ENCODE measurements at regions not wholly inside any gene's neighbourhood (a gene's known extent, or its start where the extent isn't known, plus 50 kb on each side); places are given as distances from the start of the nearest gene placed in this dataset. TPM values are rescaled to one million over a fixed set of nuclear protein-coding genes. Genes with fewer than 3 reads are reported as not detected.

- no peak for DNase-seq
- H3K4me2 ChIP-seq (ENCODE audit: low read depth, low read length, poor library complexity, severe bottlenecking), result no peak overlapping the region
- H3K79me2 ChIP-seq (ENCODE audit: low read length), result no peaks in the 10 kb centered on the region
- H3K9ac ChIP-seq (ENCODE audit: low read length), result no peak overlapping the region
- no peaks in the 10 kb centered on the region; the same call in 1 of the 2 replicates for H3K9me2 ChIP-seq (replicated peaks; ENCODE audit: insufficient read depth, low read length)
- no peak overlapping the region for H3K27ac ChIP-seq (ENCODE audit: low read length)
- no peak overlapping the region for H3K4me3 ChIP-seq (ENCODE audit: low read length)
- H3K27me3 ChIP-seq (ENCODE audit: low read length), result no peaks in the 10 kb centered on the region
- no peaks in the 10 kb centered on the region for H4K20me1 ChIP-seq (ENCODE audit: insufficient read depth, low read depth, low read length)
- no peak overlapping the region for H2AFZ ChIP-seq (ENCODE audit: low read length)
- no peaks in the 10 kb centered on the region for H3K4me1 ChIP-seq (ENCODE audit: low read length)
- H3K9me3 ChIP-seq (ENCODE audit: low read length), result no peaks in the 10 kb centered on the region
- no peaks in the 10 kb centered on the region for H3K36me3 ChIP-seq (ENCODE audit: insufficient read depth, low read length)
Observed at GRCh38 chr3:30550246-30550645, 56.2 kb upstream of the TGFBR2 start.

- Histone ChIP-seq H3K27ac (ENCODE audit: low read length) (no peak overlapping the region), H3K4me3 (ENCODE audit: low read length) (no peak overlapping the region), H3K9ac (ENCODE audit: low read length) (no peak overlapping the region), H3K4me1 (ENCODE audit: low read length) (no peaks in the 10 kb centered on the region), H2AFZ (ENCODE audit: low read length) (no peak overlapping the region), H3K9me2 (replicated peaks; ENCODE audit: insufficient read depth, low read length) (no peaks in the 10 kb centered on the region; the same call in 1 of the 2 replicates), H3K9me3 (ENCODE audit: low read length) (no peaks in the 10 kb centered on the region), H3K79me2 (ENCODE audit: low read length) (no peaks in the 10 kb centered on the region), H3K27me3 (ENCODE audit: low read length) (no peaks in the 10 kb centered on the region), H3K4me2 (ENCODE audit: low read depth, low read length, poor library complexity, severe bottlenecking) (no peak overlapping the region), H4K20me1 (ENCODE audit: insufficient read depth, low read depth, low read length) (no peaks in the 10 kb centered on the region), H3K36me3 (ENCODE audit: insufficient read depth, low read length) (no peaks in the 10 kb centered on the region)
- no peak for DNase-seq
Observed at GRCh38 chr3:30551266-30551665, 55.1 kb upstream of the TGFBR2 start.

GRCh38 chr3:30551927-30552326, 54.5 kb upstream of the TGFBR2 start:
- H2AFZ ChIP-seq (ENCODE audit: low read length), result no peak overlapping the region
- no peaks in the 10 kb centered on the region for H3K79me2 ChIP-seq (ENCODE audit: low read length)
- no peak overlapping the region for H3K4me3 ChIP-seq (ENCODE audit: low read length)
- no peaks in the 10 kb centered on the region for H3K27me3 ChIP-seq (ENCODE audit: low read length)
- no peaks in the 10 kb centered on the region for H3K4me1 ChIP-seq (ENCODE audit: low read length)
- no peak overlapping the region for H3K27ac ChIP-seq (ENCODE audit: low read length)
- DNase-seq, result no peak
- H3K4me2 ChIP-seq (ENCODE audit: low read depth, low read length, poor library complexity, severe bottlenecking), result no peak overlapping the region
- H4K20me1 ChIP-seq (ENCODE audit: insufficient read depth, low read depth, low read length), result no peaks in the 10 kb centered on the region
- no peaks in the 10 kb centered on the region; the same call in 1 of the 2 replicates for H3K9me2 ChIP-seq (replicated peaks; ENCODE audit: insufficient read depth, low read length)
- no peaks in the 10 kb centered on the region for H3K36me3 ChIP-seq (ENCODE audit: insufficient read depth, low read length)
- no peak overlapping the region for H3K9ac ChIP-seq (ENCODE audit: low read length)
- H3K9me3 ChIP-seq (ENCODE audit: low read length), result no peaks in the 10 kb centered on the region

GRCh38 chr3:30553641-30554316, 52.6 kb upstream of the TGFBR2 start:
- no peaks in the 10 kb centered on the region for H3K9me3 ChIP-seq (ENCODE audit: low read length)
- no peaks in the 10 kb centered on the region; the same call in 1 of the 2 replicates for H3K9me2 ChIP-seq (replicated peaks; ENCODE audit: insufficient read depth, low read length)
- no peak overlapping the region for H3K27ac ChIP-seq (ENCODE audit: low read length)
- H3K4me2 ChIP-seq (ENCODE audit: low read depth, low read length, poor library complexity, severe bottlenecking), result no peak overlapping the region
- H3K4me3 ChIP-seq (ENCODE audit: low read length), result no peak overlapping the region
- H3K27me3 ChIP-seq (ENCODE audit: low read length), result no peaks in the 10 kb centered on the region
- no peaks in the 10 kb centered on the region for H4K20me1 ChIP-seq (ENCODE audit: insufficient read depth, low read depth, low read length)
- no peak overlapping the region for H3K9ac ChIP-seq (ENCODE audit: low read length)
- no peaks in the 10 kb centered on the region for H3K4me1 ChIP-seq (ENCODE audit: low read length)
- no peak overlapping the region for H2AFZ ChIP-seq (ENCODE audit: low read length)
- no peaks in the 10 kb centered on the region for H3K79me2 ChIP-seq (ENCODE audit: low read length)
- no peaks in the 10 kb centered on the region for H3K36me3 ChIP-seq (ENCODE audit: insufficient read depth, low read length)
- DNase-seq, result no peak

GRCh38 chr3:30554317-30554690, 52.1 kb upstream of the TGFBR2 start:
- Histone ChIP-seq H3K4me2 (ENCODE audit: low read depth, low read length, poor library complexity, severe bottlenecking) (no peak overlapping the region), H3K4me1 (ENCODE audit: low read length) (no peaks in the 10 kb centered on the region), H3K4me3 (ENCODE audit: low read length) (no peak overlapping the region), H3K27me3 (ENCODE audit: low read length) (no peaks in the 10 kb centered on the region), H3K79me2 (ENCODE audit: low read length) (no peaks in the 10 kb centered on the region), H3K27ac (ENCODE audit: low read length) (no peak overlapping the region), H3K36me3 (ENCODE audit: insufficient read depth, low read length) (no peaks in the 10 kb centered on the region), H2AFZ (ENCODE audit: low read length) (no peak overlapping the region), H3K9me3 (ENCODE audit: low read length) (no peaks in the 10 kb centered on the region), H3K9me2 (replicated peaks; ENCODE audit: insufficient read depth, low read length) (no peaks in the 10 kb centered on the region; the same call in 1 of the 2 replicates), H3K9ac (ENCODE audit: low read length) (no peak overlapping the region), H4K20me1 (ENCODE audit: insufficient read depth, low read depth, low read length) (no peaks in the 10 kb centered on the region)
- DNase-seq, result no peak

GRCh38 chr3:30555968-30556367, 50.4 kb upstream of the TGFBR2 start:
- H3K4me2 ChIP-seq (ENCODE audit: low read depth, low read length, poor library complexity, severe bottlenecking), result no peak overlapping the region
- H3K27me3 ChIP-seq (ENCODE audit: low read length), result no peaks in the 10 kb centered on the region
- H3K9ac ChIP-seq (ENCODE audit: low read length), result no peak overlapping the region
- no peaks in the 10 kb centered on the region for H4K20me1 ChIP-seq (ENCODE audit: insufficient read depth, low read depth, low read length)
- no peaks in the 10 kb centered on the region; the same call in 1 of the 2 replicates for H3K9me2 ChIP-seq (replicated peaks; ENCODE audit: insufficient read depth, low read length)
- H3K4me1 ChIP-seq (ENCODE audit: low read length), result no peaks in the 10 kb centered on the region
- no peaks in the 10 kb centered on the region for H3K9me3 ChIP-seq (ENCODE audit: low read length)
- no peak overlapping the region for H2AFZ ChIP-seq (ENCODE audit: low read length)
- H3K4me3 ChIP-seq (ENCODE audit: low read length), result no peak overlapping the region
- no peak overlapping the region for H3K27ac ChIP-seq (ENCODE audit: low read length)
- no peaks in the 10 kb centered on the region for H3K79me2 ChIP-seq (ENCODE audit: low read length)
- H3K36me3 ChIP-seq (ENCODE audit: insufficient read depth, low read length), result no peaks in the 10 kb centered on the region
- no peak for DNase-seq

Small RNA genes lying in the stretch of these regions (small RNA-seq; reads per million reads assigned to genes)
- not detected for gene RF01848
